Pancreas (tissue), 10 donors: ENCODE measurements at regions not wholly inside any gene's neighbourhood (a gene's known extent, or its start where the extent isn't known, plus 50 kb on each side); places are given as distances from the start of the nearest gene placed in this dataset.

ENCODE experiments used
- ATAC-seq, 4 donors: fragments of 200-7000 bp; cut with Tn5 transposase; one replicate each; pipeline versions ENCODE4 v1.8.0 to v1.9.1; 2020; ENCODE audit warnings: mild to moderate bottlenecking in 4 of 4, moderate library complexity in 4 of 4
- DNase-seq, 6 donors: peaks; one replicate each; pipeline ENCODE4 v3.0.0-alpha.2; 2020
- FAIRE-seq: peaks from 2 replicates; lab custom pipeline; 2012; peaks lifted over from hg19 to GRCh38; lab: Jason Lieb, UNC
- H3K27ac ChIP-seq, 4 donors: fragments of 200-600 bp; sonication (generic); 1 replicate in 3 of 4; 2 replicates in 1 of 4; pipeline versions ENCODE4 v1.5.0 to v1.8.0; 2020
- H3K27me3 ChIP-seq, 4 donors: fragments of 200-600 bp; one replicate each; pipeline ENCODE4 v1.8.0; 2021
- H3K36me3 ChIP-seq, 3 donors: fragments of 200-600 bp; sonication (generic) in 1 of 3; one replicate each; pipeline versions ENCODE4 v1.5.0 to v1.8.0; 2020 to 2021
- H3K4me1 ChIP-seq, 3 donors: fragments of 200-600 bp; one replicate each; pipeline ENCODE4 v1.8.0; 2021
- H3K4me3 ChIP-seq, 4 donors: fragments of 200-600 bp; sonication (generic) in 2 of 4; one replicate each; pipeline versions ENCODE4 v1.5.0 to v1.8.0; 2020 to 2021
- H3K9me3 ChIP-seq, 4 donors: fragments of 200-600 bp; one replicate each; pipeline ENCODE4 v1.8.0; 2021
- CTCF ChIP-seq, 4 donors: fragments of 200-600 bp; sonication (generic) in 3 of 4; IDR thresholded peaks; one replicate each; pipeline versions ENCODE4 v1.5.0 to v1.8.0; 2021; ENCODE audit warnings: antibody characterized with exemption in 4 of 4
- WGBS, 2 donors: extraction: QIAGEN DNeasy Blood & Tissue Kit; methylation state at CpG; one replicate each; pipeline ENCODE4 v1.1.7; 2013; 5-methylcytosine and 5-hydroxymethylcytosine counted together
- intact Hi-C, 3 donors: fragments of 100-400 bp; cut with DNase I; formaldehyde crosslinking; loops; one replicate each; pipeline versions ENCODE4 v1.11.1 to v1.14.2; 2022
- donor health status: healthy with polysubstance abuse.
- donor health status: DM: no; HTN: no; CAD: no; lungs with moderate emphysema.
- donor health status: DM: no; HTN: no; CAD: no.
- donor health status: control.
- donor health status: control.
- donor health status: Bipolar disorder and iron deficiency.
- donor health status: DM: yes; HTN: yes; CAD: no.
- donor health status: DM: no; HTN: no; CAD: no.
- donor health status: DM: no; HTN: no; CAD: no.
- donor health status: DM: yes; HTN: yes; CAD: no.

GRCh38 chrX:40318076-40318475 lies 220.3 kb upstream of the BCOR start:
- Histone ChIP-seq H3K27me3 (peaks cover 0 to 7% (median 0%) of the 10 kb centered on the region in 4 donors), H3K4me3 (no peak overlapping the region), H3K4me1 (no peaks in the 10 kb centered on the region), H3K9me3 (no peaks in the 10 kb centered on the region), H3K27ac (no peak overlapping the region), H3K36me3 (no peaks in the 10 kb centered on the region)
- ATAC-seq (no peak), DNase-seq (no peak), FAIRE-seq (no peak)
- 73 to 76% methylated on average over 6 of the region's 6 CpGs for WGBS, 2 donors
- no peak for TF ChIP-seq CTCF (IDR thresholded peaks at IDR 0.05)
- intact Hi-C loops: no loop called here

- no peaks in the 10 kb centered on the region for H3K9me3 ChIP-seq
- no peak overlapping the region for H3K4me3 ChIP-seq
- TF ChIP-seq CTCF (IDR thresholded peaks at IDR 0.05): no peak
- H3K36me3 ChIP-seq: no peaks in the 10 kb centered on the region
- FAIRE-seq (no peak), DNase-seq (no peak), ATAC-seq (no peak)
- H3K27me3 ChIP-seq: peaks cover 0 to 5% (median 0%) of the 10 kb centered on the region in 4 donors
- no peaks in the 10 kb centered on the region for H3K4me1 ChIP-seq
- no peak overlapping the region for H3K27ac ChIP-seq
- 76 to 78% methylated on average over 5 of the region's 5 CpGs for WGBS, 2 donors
- intact Hi-C loops: no loop called here
These were observed 218.7 kb upstream of the BCOR start for GRCh38 chrX:40316502-40316901.

- no peak for TF ChIP-seq CTCF (IDR thresholded peaks at IDR 0.05)
- intact Hi-C loops: no loop called here
- WGBS, 2 donors: 63 to 74% methylated on average over 4 of the region's 4 CpGs
- no peak for DNase-seq
- H3K9me3 ChIP-seq: no peaks in the 10 kb centered on the region
- H3K27me3 ChIP-seq: peaks cover 0 to 5% (median 0%) of the 10 kb centered on the region in 4 donors
- no peak overlapping the region for H3K27ac ChIP-seq
- no peak for FAIRE-seq
- H3K4me1 ChIP-seq: no peaks in the 10 kb centered on the region
- no peak overlapping the region for H3K4me3 ChIP-seq
- no peaks in the 10 kb centered on the region for H3K36me3 ChIP-seq
- ATAC-seq: no peak
These were observed 216.3 kb upstream of the BCOR start for GRCh38 chrX:40314070-40314469.

- H3K27me3 ChIP-seq: peaks cover 0 to 5% (median 0%) of the 10 kb centered on the region in 4 donors
- no peaks in the 10 kb centered on the region for H3K9me3 ChIP-seq
- intact Hi-C loops: no loop called here
- ATAC-seq (no peak), DNase-seq (no peak), FAIRE-seq (no peak)
- no peak overlapping the region for H3K4me3 ChIP-seq
- TF ChIP-seq CTCF (IDR thresholded peaks at IDR 0.05): no peak
- no peaks in the 10 kb centered on the region for H3K36me3 ChIP-seq
- WGBS, 2 donors: 78 to 79% methylated on average over 4 of the region's 4 CpGs
- H3K4me1 ChIP-seq: no peaks in the 10 kb centered on the region
- H3K27ac ChIP-seq: no peak overlapping the region
These were observed 215.5 kb upstream of the BCOR start for GRCh38 chrX:40313269-40313668.

GRCh38 chrX:40310447-40310846 lies 212.7 kb upstream of the BCOR start:
- 71 to 74% methylated on average over 5 of the region's 5 CpGs for WGBS, 2 donors

More at GRCh38 chrX:40310447-40310846, 212.7 kb upstream of the BCOR start:
- Histone ChIP-seq H3K9me3 (no peaks in the 10 kb centered on the region), H3K36me3 (no peaks in the 10 kb centered on the region), H3K4me3 (no peak overlapping the region), H3K27me3 (no peaks in the 10 kb centered on the region), H3K4me1 (no peaks in the 10 kb centered on the region), H3K27ac (no peak overlapping the region)
- TF ChIP-seq CTCF (IDR thresholded peaks at IDR 0.05): no peak
- no peak for ATAC-seq
- DNase-seq: no peak
- intact Hi-C loops: no loop called here
- FAIRE-seq: no peak
